HPDE6-E6E7 (cell line): ENCODE measurements at regions not wholly inside any gene's neighbourhood (a gene's known extent, or its start where the extent isn't known, plus 50 kb on each side); places are given as distances from the start of the nearest gene placed in this dataset.
"Not testable (repeated sequence)": the region's sequence is repeated elsewhere in the genome, so short reads cannot be mapped to it uniquely, and the experiment has no call there.

Experiments used
- DNase-seq: peaks from one replicate; pipeline ENCODE4 v3.0.0; 2011; ENCODE audit warnings: missing footprints; ENCODE audit errors: extremely low spot score

GRCh38 chr7:356691-357462 lies 66.9 kb downstream of the FOXL3 start:
- no peak for DNase-seq

GRCh38 chr7:357531-358209 lies 67.7 kb downstream of the FOXL3 start:
- no peak for DNase-seq

- DNase-seq = no peak
These were observed 68.4 kb downstream of the FOXL3 start for GRCh38 chr7:358352-358751.

GRCh38 chr7:359226-359765 lies 69.3 kb downstream of the FOXL3 start:
- DNase-seq = no peak

- DNase-seq = no peak
These were observed 69.9 kb downstream of the FOXL3 start for GRCh38 chr7:359766-360361.

- no peak for DNase-seq
These were observed 70.6 kb downstream of the FOXL3 start for GRCh38 chr7:360454-361100.

- DNase-seq = not testable (repeated sequence)
These were observed 71.2 kb downstream of the FOXL3 start for GRCh38 chr7:361182-361581.

- no peak for DNase-seq
These were observed 71.9 kb downstream of the FOXL3 start for GRCh38 chr7:361680-362401.

- DNase-seq = no peak
These were observed 72.6 kb downstream of the FOXL3 start for GRCh38 chr7:362402-363096.

- DNase-seq = no peak
These were observed 73.7 kb downstream of the FOXL3 start for GRCh38 chr7:363626-364025.

GRCh38 chr7:364536-364935 lies 74.6 kb downstream of the FOXL3 start:
- DNase-seq = no peak

GRCh38 chr7:365593-365992 lies 75.6 kb downstream of the FOXL3 start:
- no peak for DNase-seq

GRCh38 chr7:366161-366803 lies 76.3 kb downstream of the FOXL3 start:
- no peak for DNase-seq

- no peak for DNase-seq
These were observed 77.5 kb downstream of the FOXL3 start for GRCh38 chr7:367351-367901.

GRCh38 chr7:368651-369475 lies 78.9 kb downstream of the FOXL3 start:
- peak; percentile 79 for DNase-seq

GRCh38 chr7:369476-370258 lies 79.7 kb downstream of the FOXL3 start:
- peak; percentile 52 for DNase-seq

- DNase-seq = no peak
These were observed 80.3 kb downstream of the FOXL3 start for GRCh38 chr7:370259-370625.

- DNase-seq = no peak
These were observed 80.8 kb downstream of the FOXL3 start for GRCh38 chr7:370775-371118.
